ENCODE measurements at regions not wholly inside any gene's neighbourhood (a gene's known extent, or its start where the extent isn't known, plus 50 kb on each side); places are given as distances from the start of the nearest gene placed in this dataset.

- H3K9me3 ChIP-seq (ENCODE audit: control insufficient read depth, low read depth, low read length): no peaks in the 10 kb centered on the region
- no peak overlapping the region for H3K4me3 ChIP-seq (ENCODE audit: low read length)
- H3K27me3 ChIP-seq (ENCODE audit: control insufficient read depth, insufficient read depth, low read length): no peaks in the 10 kb centered on the region
- H3K36me3 ChIP-seq (ENCODE audit: control insufficient read depth, insufficient read depth, low read length): no peaks in the 10 kb centered on the region
- no peaks in the 10 kb centered on the region for H3K4me1 ChIP-seq (ENCODE audit: control insufficient read depth, insufficient read depth, low read length)
- no peak overlapping the region for H3K27ac ChIP-seq (ENCODE audit: low read length)
- DNase-seq: no peak
- no CpG with 5 or more reads among the region's 11 CpGs for WGBS (ENCODE audit: insufficient coverage, low lambda C conversion rate)
Observed at GRCh38 chr14:97838986-97839385, 1041.8 kb downstream of the VRK1 start.

GRCh38 chr14:97840159-97840558, 1043.0 kb downstream of the VRK1 start:
- H3K27me3 ChIP-seq (ENCODE audit: control insufficient read depth, insufficient read depth, low read length): no peaks in the 10 kb centered on the region
- no peaks in the 10 kb centered on the region for H3K36me3 ChIP-seq (ENCODE audit: control insufficient read depth, insufficient read depth, low read length)
- DNase-seq: no peak
- WGBS (ENCODE audit: insufficient coverage, low lambda C conversion rate): no CpG with 5 or more reads among the region's 4 CpGs
- H3K9me3 ChIP-seq (ENCODE audit: control insufficient read depth, low read depth, low read length): no peaks in the 10 kb centered on the region
- no peaks in the 10 kb centered on the region for H3K4me1 ChIP-seq (ENCODE audit: control insufficient read depth, insufficient read depth, low read length)
- H3K27ac ChIP-seq (ENCODE audit: low read length): no peak overlapping the region
- H3K4me3 ChIP-seq (ENCODE audit: low read length): no peak overlapping the region

- H3K4me1 ChIP-seq (ENCODE audit: control insufficient read depth, insufficient read depth, low read length): no peaks in the 10 kb centered on the region
- no CpG with 5 or more reads among the region's 5 CpGs for WGBS (ENCODE audit: insufficient coverage, low lambda C conversion rate)
- H3K27me3 ChIP-seq (ENCODE audit: control insufficient read depth, insufficient read depth, low read length): no peaks in the 10 kb centered on the region
- H3K9me3 ChIP-seq (ENCODE audit: control insufficient read depth, low read depth, low read length): no peaks in the 10 kb centered on the region
- no peaks in the 10 kb centered on the region for H3K36me3 ChIP-seq (ENCODE audit: control insufficient read depth, insufficient read depth, low read length)
- H3K27ac ChIP-seq (ENCODE audit: low read length): no peak overlapping the region
- DNase-seq: no peak
- H3K4me3 ChIP-seq (ENCODE audit: low read length): no peak overlapping the region
Observed at GRCh38 chr14:97841762-97842161, 1044.6 kb downstream of the VRK1 start.

- WGBS (ENCODE audit: insufficient coverage, low lambda C conversion rate): no CpG with 5 or more reads among the region's 5 CpGs
- H3K4me3 ChIP-seq (ENCODE audit: low read length): no peak overlapping the region
- no peaks in the 10 kb centered on the region for H3K36me3 ChIP-seq (ENCODE audit: control insufficient read depth, insufficient read depth, low read length)
- no peaks in the 10 kb centered on the region for H3K27me3 ChIP-seq (ENCODE audit: control insufficient read depth, insufficient read depth, low read length)
- H3K4me1 ChIP-seq (ENCODE audit: control insufficient read depth, insufficient read depth, low read length): no peaks in the 10 kb centered on the region
- DNase-seq: no peak
- no peaks in the 10 kb centered on the region for H3K9me3 ChIP-seq (ENCODE audit: control insufficient read depth, low read depth, low read length)
- no peak overlapping the region for H3K27ac ChIP-seq (ENCODE audit: low read length)
Observed at GRCh38 chr14:97843066-97843465, 1045.9 kb downstream of the VRK1 start.

GRCh38 chr14:97844042-97844441, 1046.9 kb downstream of the VRK1 start:
- no peak for DNase-seq
- Histone ChIP-seq H3K4me3 (ENCODE audit: low read length) (no peak overlapping the region), H3K27me3 (ENCODE audit: control insufficient read depth, insufficient read depth, low read length) (no peaks in the 10 kb centered on the region), H3K27ac (ENCODE audit: low read length) (no peak overlapping the region), H3K9me3 (ENCODE audit: control insufficient read depth, low read depth, low read length) (no peaks in the 10 kb centered on the region), H3K36me3 (ENCODE audit: control insufficient read depth, insufficient read depth, low read length) (no peaks in the 10 kb centered on the region), H3K4me1 (ENCODE audit: control insufficient read depth, insufficient read depth, low read length) (no peaks in the 10 kb centered on the region)
- WGBS (ENCODE audit: insufficient coverage, low lambda C conversion rate): no CpG with 5 or more reads among the region's 2 CpGs

GRCh38 chr14:97846156-97846555, 1049.0 kb downstream of the VRK1 start:
- Histone ChIP-seq H3K9me3 (ENCODE audit: control insufficient read depth, low read depth, low read length) (no peaks in the 10 kb centered on the region), H3K27ac (ENCODE audit: low read length) (no peak overlapping the region), H3K4me1 (ENCODE audit: control insufficient read depth, insufficient read depth, low read length) (no peaks in the 10 kb centered on the region), H3K27me3 (ENCODE audit: control insufficient read depth, insufficient read depth, low read length) (no peaks in the 10 kb centered on the region), H3K4me3 (ENCODE audit: low read length) (no peak overlapping the region), H3K36me3 (ENCODE audit: control insufficient read depth, insufficient read depth, low read length) (no peaks in the 10 kb centered on the region)
- WGBS (ENCODE audit: insufficient coverage, low lambda C conversion rate): 83% methylated on average over 1 of the region's 1 CpG
- no peak for DNase-seq

GRCh38 chr14:97848317-97848980, 1051.3 kb downstream of the VRK1 start:
- DNase-seq: peak; percentile 9 to 18
- H3K4me1 ChIP-seq (ENCODE audit: control insufficient read depth, insufficient read depth, low read length): no peaks in the 10 kb centered on the region
- no peak overlapping the region for H3K27ac ChIP-seq (ENCODE audit: low read length)
- no peaks in the 10 kb centered on the region for H3K36me3 ChIP-seq (ENCODE audit: control insufficient read depth, insufficient read depth, low read length)
- no peaks in the 10 kb centered on the region for H3K9me3 ChIP-seq (ENCODE audit: control insufficient read depth, low read depth, low read length)
- no peaks in the 10 kb centered on the region for H3K27me3 ChIP-seq (ENCODE audit: control insufficient read depth, insufficient read depth, low read length)
- WGBS (ENCODE audit: insufficient coverage, low lambda C conversion rate): 80% methylated on average over 1 of the region's 13 CpGs
- no peak overlapping the region for H3K4me3 ChIP-seq (ENCODE audit: low read length)

GRCh38 chr14:97850466-97850865, 1053.3 kb downstream of the VRK1 start:
- no peaks in the 10 kb centered on the region for H3K9me3 ChIP-seq (ENCODE audit: control insufficient read depth, low read depth, low read length)
- H3K27ac ChIP-seq (ENCODE audit: low read length): no peak overlapping the region
- H3K27me3 ChIP-seq (ENCODE audit: control insufficient read depth, insufficient read depth, low read length): no peaks in the 10 kb centered on the region
- H3K36me3 ChIP-seq (ENCODE audit: control insufficient read depth, insufficient read depth, low read length): no peaks in the 10 kb centered on the region
- H3K4me3 ChIP-seq (ENCODE audit: low read length): no peak overlapping the region
- 93% methylated on average over 2 of the region's 2 CpGs for WGBS (ENCODE audit: insufficient coverage, low lambda C conversion rate)
- DNase-seq: no peak
- no peaks in the 10 kb centered on the region for H3K4me1 ChIP-seq (ENCODE audit: control insufficient read depth, insufficient read depth, low read length)

GRCh38 chr14:97850886-97851285, 1053.7 kb downstream of the VRK1 start:
- no peak overlapping the region for H3K27ac ChIP-seq (ENCODE audit: low read length)
- no peaks in the 10 kb centered on the region for H3K36me3 ChIP-seq (ENCODE audit: control insufficient read depth, insufficient read depth, low read length)
- no peaks in the 10 kb centered on the region for H3K4me1 ChIP-seq (ENCODE audit: control insufficient read depth, insufficient read depth, low read length)
- no peak for DNase-seq
- H3K4me3 ChIP-seq (ENCODE audit: low read length): no peak overlapping the region
- WGBS (ENCODE audit: insufficient coverage, low lambda C conversion rate): no CpG with 5 or more reads among the region's 6 CpGs
- H3K9me3 ChIP-seq (ENCODE audit: control insufficient read depth, low read depth, low read length): no peaks in the 10 kb centered on the region
- H3K27me3 ChIP-seq (ENCODE audit: control insufficient read depth, insufficient read depth, low read length): no peaks in the 10 kb centered on the region

- no peaks in the 10 kb centered on the region for H3K9me3 ChIP-seq (ENCODE audit: control insufficient read depth, low read depth, low read length)
- no peak overlapping the region for H3K4me3 ChIP-seq (ENCODE audit: low read length)
- no peaks in the 10 kb centered on the region for H3K27me3 ChIP-seq (ENCODE audit: control insufficient read depth, insufficient read depth, low read length)
- no CpG with 5 or more reads among the region's 15 CpGs for WGBS (ENCODE audit: insufficient coverage, low lambda C conversion rate)
- no peak for DNase-seq
- no peak overlapping the region for H3K27ac ChIP-seq (ENCODE audit: low read length)
- no peaks in the 10 kb centered on the region for H3K4me1 ChIP-seq (ENCODE audit: control insufficient read depth, insufficient read depth, low read length)
- H3K36me3 ChIP-seq (ENCODE audit: control insufficient read depth, insufficient read depth, low read length): no peaks in the 10 kb centered on the region
Observed at GRCh38 chr14:97851428-97851995, 1054.3 kb downstream of the VRK1 start.

GRCh38 chr14:97854918-97855317, 1057.7 kb downstream of the VRK1 start:
- H3K9me3 ChIP-seq (ENCODE audit: control insufficient read depth, low read depth, low read length): no peaks in the 10 kb centered on the region
- DNase-seq: no peak
- H3K27ac ChIP-seq (ENCODE audit: low read length): no peak overlapping the region
- no peaks in the 10 kb centered on the region for H3K4me1 ChIP-seq (ENCODE audit: control insufficient read depth, insufficient read depth, low read length)
- no peaks in the 10 kb centered on the region for H3K36me3 ChIP-seq (ENCODE audit: control insufficient read depth, insufficient read depth, low read length)
- WGBS (ENCODE audit: insufficient coverage, low lambda C conversion rate): no CpG with 5 or more reads among the region's 9 CpGs
- H3K27me3 ChIP-seq (ENCODE audit: control insufficient read depth, insufficient read depth, low read length): no peaks in the 10 kb centered on the region
- no peak overlapping the region for H3K4me3 ChIP-seq (ENCODE audit: low read length)
